Activated CD8-positive, alpha-beta memory T cell treated with anti-CD3 and anti-CD28 coated beads for 36 hours (primary cell): ENCODE measurements at regions not wholly inside any gene's neighbourhood (a gene's known extent, or its start where the extent isn't known, plus 50 kb on each side); places are given as distances from the start of the nearest gene placed in this dataset.
"Not testable (repeated sequence)": the region's sequence is repeated elsewhere in the genome, so short reads cannot be mapped to it uniquely, and the experiment has no call there.

Experiments used
- CTCF ChIA-PET: fragments of 350-600 bp; sonication (Branson Sonifier 250); formaldehyde crosslinking; loops from one replicate; lab custom pipeline; 2021; ENCODE audit warnings: antibody characterized with exemption; lab: Charles Lee
- POLR2A ChIA-PET: fragments of 350-600 bp; sonication (Branson Sonifier 250); formaldehyde crosslinking; loops from one replicate; lab custom pipeline; 2021; ENCODE audit warnings: antibody characterized with exemption; lab: Charles Lee

DNA sequence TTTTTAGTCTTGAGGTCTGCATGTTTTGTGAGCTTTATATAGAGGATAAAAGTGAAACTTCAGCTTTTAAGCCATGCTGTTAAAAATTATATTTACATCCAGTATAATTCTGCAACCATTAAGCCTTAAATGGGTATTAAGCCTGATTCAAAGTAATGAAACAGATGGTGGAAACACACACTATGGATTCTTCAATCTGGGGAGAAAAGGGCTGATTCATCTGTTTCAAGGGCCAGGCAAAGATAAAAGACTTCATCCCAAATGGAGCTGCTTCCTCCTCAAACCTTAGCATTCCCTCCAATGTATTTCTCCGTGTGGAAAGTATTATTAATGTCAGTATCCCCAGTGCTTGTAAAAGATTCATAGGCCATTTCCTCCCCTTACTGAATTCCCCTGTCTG, 367.4 kb upstream of the ZFHX3 start:
- POLR2A ChIA-PET = interaction anchor here (0.7 kb wide), 1 partner anchor 254 kb away, joined by 4 read pairs; no protein-coding TSS in a partner anchor
- CTCF ChIA-PET = no interaction called here

DNA sequence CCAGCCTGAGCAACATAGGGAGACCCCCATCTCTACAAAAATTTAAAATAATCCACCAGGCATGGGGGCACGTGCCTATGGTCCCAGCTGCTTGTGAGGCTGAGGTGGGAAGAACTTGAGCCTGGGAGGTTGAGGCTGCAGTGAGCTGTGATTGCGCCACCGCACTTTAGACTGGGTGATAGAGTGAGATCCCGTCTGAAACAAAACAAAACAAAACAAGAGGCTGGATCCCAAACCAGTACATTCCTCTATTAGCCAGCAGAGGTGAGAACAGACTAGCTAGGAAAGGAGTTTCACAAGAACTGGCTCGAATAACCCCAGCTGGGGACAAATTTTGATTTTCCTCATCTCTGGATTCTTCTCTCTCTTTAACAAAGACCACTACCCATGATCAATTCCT, 366.7 kb upstream of the ZFHX3 start:
- ChIA-PET CTCF (no interaction called here), POLR2A (no interaction called here)

DNA sequence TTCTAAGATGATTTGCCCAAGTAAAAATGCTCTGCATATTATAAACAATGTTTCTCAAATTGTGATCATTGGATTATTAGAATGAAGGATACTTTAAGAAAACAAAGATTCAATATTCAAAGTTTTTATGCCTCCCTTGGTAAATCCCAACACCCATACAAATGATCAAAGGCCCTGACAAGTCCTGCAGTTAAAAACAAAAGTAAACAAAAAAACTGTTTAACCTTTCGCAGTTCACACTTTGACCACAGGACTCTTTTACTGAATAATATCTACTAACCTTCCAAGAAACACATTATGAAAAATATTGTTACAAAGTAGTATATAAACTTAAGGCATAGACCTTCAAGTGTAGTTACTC, 365.9 kb upstream of the ZFHX3 start:
- CTCF ChIA-PET = no interaction called here
- POLR2A ChIA-PET = no interaction called here

DNA sequence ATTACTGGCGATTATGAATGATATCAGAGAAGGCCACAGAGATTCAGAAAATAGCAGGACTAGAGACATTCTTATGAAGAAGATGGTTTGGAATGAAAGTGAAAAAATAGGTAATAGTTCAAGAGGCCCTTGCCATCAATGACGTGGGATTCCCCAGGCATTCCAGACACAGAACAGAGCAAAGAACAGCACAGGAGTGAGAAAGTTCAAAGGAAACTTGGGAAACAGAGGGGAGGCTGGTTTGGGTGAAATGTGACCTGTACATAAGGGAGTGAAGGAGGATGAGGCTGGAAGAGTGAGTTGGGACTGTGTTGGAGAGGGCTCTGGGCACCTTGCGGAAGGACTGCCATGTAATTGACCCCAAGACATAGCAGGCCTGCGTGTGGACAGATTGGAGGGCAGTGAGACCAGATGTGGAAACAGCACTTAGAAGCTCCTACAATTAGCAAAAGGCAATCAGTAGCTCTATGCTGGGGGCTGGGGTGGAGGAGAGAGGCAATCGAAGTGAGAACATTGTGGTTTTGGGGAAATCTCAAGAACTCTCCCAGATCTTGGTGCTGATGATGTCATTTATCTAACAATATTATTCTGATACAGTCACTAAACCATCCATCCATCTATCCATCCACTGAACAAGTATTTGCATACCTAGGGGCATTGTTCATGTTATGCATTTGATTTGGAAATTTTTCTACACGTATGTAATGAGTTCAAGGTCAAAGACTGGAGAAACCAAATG, 365.3 kb upstream of the ZFHX3 start:
- CTCF ChIA-PET = no interaction called here
- POLR2A ChIA-PET = no interaction called here

DNA sequence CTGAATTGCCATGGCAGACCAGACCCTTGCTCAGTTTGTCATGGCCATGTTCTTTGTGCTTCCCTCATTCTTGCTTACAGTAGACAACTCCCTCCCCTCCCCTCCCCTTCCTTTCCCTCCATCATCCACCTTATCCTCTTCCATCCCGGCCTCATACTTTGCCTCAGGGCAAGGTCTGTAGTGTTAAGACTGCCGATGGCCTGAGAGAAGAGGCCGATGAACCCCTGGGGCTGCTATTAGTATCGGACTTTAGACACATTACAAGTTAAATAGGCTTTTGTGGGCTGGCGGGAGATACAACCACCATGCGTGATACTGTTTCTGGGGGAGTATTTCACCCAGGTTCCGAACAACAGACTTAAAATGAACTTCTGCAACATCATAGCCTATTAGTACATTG, 364.5 kb upstream of the ZFHX3 start:
- ChIA-PET POLR2A (no interaction called here), CTCF (no interaction called here)

DNA sequence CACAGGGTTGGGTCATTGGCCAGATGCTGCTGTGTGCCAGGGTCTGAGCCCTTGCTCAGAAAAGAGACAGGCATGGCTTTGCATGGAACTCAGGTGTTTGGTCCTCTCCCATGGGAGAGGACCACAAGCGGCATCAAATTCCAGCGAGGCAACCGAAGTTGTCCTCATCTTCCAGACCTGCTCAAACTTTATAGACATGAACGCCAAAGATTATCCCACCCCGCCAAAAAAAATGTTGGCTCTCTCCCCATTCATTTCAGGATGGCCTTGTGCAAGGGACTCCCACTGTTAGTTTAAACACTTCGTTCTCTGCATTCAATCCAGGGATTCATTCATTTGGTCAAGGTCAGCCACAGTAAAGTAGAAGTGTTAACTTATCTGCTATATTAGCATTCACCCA, 360.8 kb upstream of the ZFHX3 start:
- ChIA-PET CTCF (no interaction called here), POLR2A (no interaction called here)

DNA sequence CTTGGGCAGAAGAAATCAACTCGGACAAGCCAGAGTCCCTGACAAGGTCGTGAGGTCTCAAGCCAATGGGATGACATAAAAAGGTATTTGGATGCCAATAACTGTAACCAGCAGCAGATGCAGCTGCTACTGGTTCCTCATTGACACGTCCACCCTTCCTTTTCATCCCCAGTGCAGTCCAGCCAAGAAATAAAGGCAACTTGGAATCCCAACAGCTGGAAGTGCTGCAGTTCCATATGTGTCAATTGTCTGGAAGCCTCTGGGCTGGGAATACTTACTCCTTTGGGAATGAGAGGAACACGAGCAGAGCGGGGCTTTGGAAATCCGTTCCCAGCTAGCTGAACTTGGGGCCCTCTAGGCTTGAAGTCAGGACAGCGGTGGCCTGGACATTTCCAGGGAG, 360.4 kb upstream of the ZFHX3 start:
- ChIA-PET CTCF (no interaction called here), POLR2A (no interaction called here)

DNA sequence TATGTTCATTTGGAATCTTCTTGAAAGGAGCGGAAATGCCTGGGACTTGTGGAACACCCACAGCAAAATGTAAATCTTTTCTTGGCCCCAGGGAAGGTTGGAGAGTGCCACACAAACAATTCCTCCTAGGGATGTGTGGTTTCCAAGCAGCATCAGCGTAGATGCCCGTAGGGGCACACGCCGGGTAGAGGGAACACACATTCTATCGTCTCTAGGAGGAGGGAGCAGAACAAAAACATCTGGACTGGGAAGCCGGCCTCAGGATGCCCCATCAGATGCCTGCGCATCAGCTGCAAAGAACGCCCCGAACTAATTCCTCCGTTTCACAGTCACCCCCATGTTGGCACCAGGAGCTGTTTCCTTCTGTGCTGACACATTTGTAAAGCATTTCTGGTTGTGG, 357.9 kb upstream of the ZFHX3 start:
- CTCF ChIA-PET = no interaction called here

DNA sequence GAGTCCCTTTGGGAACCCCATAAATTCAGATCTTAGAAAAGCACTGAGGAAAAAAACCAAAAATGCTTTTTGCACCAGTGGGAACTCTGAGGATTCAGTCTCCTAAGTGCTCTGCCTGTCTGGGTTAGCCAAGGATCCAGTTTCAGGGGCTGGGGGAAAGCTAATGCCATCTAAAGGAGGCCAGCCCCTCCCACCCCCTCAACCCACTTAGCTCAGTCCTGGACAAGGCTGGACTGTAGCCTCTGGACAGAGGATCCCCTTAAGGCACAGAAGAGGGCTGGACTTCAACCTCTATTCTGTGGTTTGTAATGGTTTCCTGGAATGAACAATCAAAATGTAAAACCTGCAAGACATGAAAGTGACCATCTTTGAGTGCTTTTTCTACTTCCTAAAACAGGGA, 356.1 kb upstream of the ZFHX3 start:
- ChIA-PET POLR2A (no interaction called here), CTCF (no interaction called here)

More for the DNA sequence above, 357.9 kb upstream of the ZFHX3 start:
- POLR2A ChIA-PET = no interaction called here

DNA sequence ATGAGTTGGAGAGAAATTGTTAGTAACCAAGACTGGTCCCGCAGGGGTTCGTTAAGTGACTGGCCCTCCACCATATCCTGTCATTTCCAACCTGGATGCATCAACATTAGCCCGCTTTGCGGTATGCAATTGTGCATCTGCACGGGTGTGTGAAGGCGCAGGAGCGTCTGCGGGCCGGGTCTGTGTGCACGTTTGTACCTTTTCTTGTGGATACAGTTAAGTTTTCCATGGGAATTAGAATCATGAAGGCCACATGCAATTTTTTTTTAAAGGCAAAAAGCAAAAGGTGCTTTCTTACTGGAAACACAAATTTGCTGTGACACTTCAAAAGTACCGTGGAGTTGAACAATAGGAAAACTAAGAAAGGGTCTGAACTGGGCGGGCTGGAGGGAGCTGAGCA, 355.4 kb upstream of the ZFHX3 start:
- POLR2A ChIA-PET = no interaction called here
- CTCF ChIA-PET = no interaction called here

DNA sequence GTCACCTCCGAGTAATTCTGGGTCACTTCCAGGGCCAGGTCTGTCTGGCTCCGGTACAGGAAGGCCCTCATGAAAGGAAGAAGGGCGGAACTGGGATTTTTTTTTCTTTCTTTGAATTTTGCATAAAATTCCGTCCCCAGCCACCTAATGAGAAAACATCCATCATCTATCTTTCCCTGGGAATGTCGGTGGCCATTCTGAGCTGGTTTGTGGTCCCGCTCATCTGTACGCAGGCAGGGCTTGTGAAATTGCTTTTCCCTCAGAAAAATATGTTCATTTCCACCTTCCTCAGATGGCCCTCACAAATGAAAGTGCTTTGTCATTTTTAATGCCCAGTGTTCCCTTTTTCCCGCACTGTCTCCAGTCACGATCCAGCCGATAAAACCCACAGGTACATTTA, 353.0 kb upstream of the ZFHX3 start:
- CTCF ChIA-PET = no interaction called here
- POLR2A ChIA-PET = no interaction called here

DNA sequence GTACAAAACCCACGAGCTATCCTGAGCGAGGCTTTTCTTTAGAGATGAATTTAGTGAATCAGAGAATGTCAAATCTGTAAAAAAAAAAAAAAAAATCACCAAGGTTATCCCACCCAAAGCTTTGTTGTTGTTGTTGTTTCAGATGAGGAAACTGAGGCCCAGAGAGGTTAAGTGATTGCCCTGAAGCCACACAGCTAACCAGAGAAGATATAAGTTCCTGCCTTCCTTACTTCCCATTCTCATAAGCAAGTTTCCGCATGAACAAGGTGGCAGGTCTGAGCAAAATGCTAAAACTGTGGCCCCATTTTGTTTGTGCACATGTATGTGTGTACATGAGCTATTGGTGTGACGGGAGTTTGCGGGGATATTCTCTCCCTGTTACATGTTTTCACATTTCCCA, 352.1 kb upstream of the ZFHX3 start:
- CTCF ChIA-PET = interaction anchor here (0.7 kb wide), 1 partner anchor 604 kb away, joined by 3 read pairs; no protein-coding TSS in a partner anchor
- POLR2A ChIA-PET = no interaction called here

DNA sequence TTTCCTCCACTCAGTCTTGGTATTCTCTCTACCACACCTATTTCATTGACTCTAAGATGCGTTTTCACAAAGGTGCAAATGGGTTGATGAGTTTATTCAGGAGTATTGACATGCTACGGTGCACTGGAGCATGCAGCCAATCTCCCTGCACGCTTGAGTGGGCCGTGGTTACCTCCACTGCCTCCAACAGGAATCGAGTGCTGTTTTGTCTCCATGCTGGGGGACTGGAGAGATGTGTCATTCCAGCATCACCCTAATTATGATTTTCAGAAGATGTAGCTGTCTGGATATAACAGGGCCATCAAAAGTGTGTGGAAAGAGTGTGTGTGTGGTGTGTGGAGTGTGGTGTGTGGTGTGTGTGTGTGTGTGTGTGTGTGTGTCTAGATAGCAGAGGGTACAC, 351.6 kb upstream of the ZFHX3 start:
- POLR2A ChIA-PET = no interaction called here
- CTCF ChIA-PET = interaction anchor here (0.7 kb wide), 1 partner anchor 604 kb away, joined by 3 read pairs; no protein-coding TSS in a partner anchor

DNA sequence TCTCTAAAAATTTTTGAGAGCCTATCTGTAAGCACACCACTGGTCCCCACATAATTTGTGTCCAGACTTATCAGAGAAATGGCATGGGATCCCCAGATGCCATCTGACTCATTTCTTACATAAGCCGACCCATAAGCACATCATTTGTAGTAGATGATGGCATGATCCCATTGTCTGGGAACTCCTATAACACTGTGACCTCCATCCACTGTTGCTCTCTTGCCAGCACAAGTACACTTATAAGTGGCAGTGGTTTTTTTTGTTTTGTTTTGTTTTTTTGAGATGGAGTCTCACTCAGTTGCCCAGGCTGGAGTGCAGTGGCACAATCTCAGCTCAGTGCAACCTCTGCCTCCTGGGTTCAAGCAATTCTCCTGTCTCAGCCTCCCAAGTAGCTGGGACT, 350.7 kb upstream of the ZFHX3 start:
- CTCF ChIA-PET, POLR2A ChIA-PET: not testable (repeated sequence)

DNA sequence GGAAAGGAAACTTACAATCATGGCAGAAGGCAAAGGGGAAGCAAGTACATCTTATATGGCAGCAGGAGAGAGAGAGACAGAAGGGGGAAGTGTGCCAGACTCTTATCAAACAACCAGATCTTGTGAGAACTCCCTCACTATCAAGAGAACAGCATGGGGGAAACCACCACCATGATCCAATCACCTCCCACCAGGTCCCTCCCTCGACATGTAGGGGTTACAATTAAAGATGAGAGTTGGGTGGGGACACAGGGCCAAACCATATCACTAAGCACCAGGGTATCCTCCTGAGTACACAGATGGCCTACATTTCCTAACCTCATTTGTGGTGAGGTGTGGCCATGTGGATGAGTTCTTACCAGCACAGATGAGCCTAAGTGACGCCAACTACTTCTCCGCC, 348.6 kb upstream of the ZFHX3 start:
- ChIA-PET CTCF (no interaction called here), POLR2A (no interaction called here)

DNA sequence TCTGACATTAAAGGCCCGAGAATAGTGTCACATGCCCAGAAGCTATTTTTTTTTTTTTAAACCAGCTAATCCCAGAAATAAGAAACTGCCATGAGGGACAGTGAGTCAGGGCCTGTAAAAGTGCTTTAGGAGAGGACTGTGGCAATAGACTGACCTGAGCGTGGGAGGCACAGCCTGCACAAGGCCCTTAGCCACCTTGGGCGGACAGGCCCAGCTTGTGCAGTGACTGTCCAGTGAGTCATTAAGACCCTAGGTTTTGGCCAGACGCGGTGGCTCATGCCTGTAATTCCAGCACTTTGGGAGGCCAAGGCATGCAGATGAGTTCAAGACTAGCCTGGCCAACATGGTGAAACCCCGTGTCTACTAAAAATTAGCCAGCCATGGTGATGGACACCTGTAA, 343.0 kb upstream of the ZFHX3 start:
- CTCF ChIA-PET = no interaction called here
- POLR2A ChIA-PET = no interaction called here

DNA sequence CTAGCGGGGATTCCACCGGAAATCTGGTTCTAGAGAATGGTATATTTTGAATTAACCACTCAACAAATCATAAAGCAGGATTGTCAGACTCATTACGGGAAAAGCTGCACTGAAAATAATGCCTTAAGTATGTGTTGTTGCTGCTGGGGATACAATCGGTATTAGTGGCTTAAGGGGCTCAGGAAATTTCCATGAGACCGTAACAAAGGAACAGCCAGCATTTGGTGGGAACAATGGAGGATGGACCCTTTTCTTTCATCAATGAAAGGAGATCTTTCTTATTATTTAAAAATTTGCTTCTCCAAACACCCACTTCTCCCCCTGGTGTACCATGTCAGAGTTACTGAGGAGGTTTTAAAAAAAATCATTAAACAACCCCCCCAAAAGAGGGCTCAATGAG, 342.6 kb upstream of the ZFHX3 start:
- ChIA-PET CTCF (no interaction called here), POLR2A (no interaction called here)

DNA sequence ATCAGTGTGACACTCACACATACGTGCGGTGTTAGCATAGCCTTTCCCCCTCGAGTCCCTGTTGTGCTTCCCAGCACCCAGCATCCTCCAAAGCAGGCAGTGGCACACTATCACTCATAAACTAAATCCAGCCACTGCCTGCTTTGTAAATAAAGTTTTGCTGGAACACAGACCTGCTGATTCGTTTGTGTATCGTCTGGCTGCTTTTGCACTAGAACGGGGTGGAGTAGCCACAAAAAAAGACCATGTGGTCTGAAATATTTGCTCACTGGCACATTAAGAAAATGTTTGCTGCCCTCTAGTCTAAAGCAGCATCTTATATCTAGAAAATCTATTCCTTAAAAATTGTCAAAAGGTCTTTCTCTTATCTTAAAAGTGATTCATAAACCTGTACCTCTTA, 341.2 kb upstream of the ZFHX3 start:
- CTCF ChIA-PET = no interaction called here
- POLR2A ChIA-PET = no interaction called here

DNA sequence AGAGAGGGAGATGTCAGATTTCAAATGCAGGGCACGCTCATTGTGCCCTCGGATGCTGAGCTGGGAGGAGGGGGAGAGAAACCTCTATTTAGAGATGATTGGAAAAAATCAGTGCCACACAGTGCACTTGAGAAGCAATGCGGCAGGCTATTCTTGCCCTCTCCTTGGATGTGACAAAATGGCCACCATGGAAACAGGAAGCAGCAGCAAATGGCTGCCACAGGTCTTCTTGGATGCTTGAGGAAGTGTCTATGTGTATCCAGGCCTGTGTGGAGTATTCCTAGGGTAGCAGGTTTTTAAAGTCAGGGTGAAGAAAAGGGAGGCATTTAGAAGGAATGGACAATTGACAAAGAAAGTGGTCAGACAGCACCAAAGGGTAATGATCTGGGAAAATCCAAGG, 340.1 kb upstream of the ZFHX3 start:
- ChIA-PET POLR2A (no interaction called here), CTCF (no interaction called here)

DNA sequence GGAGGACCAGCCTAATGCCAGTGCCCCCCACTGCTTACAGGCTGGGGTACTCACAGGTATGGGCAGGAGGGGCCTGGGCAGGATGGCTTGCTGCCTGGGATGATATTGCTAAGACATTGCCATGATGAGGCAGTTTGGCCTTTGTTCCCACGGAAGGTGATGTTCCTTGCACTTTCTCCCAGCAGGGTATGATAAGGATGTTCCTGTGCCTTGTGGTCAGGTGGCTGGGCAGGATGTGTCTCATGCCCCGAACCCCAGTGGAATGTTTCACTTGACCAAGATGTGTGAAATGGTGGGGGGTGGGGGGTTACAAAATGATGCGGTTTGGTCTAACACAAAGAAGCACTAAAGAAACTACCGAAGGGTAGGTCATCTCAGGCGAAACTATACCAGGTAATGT, 337.8 kb upstream of the ZFHX3 start:
- ChIA-PET POLR2A (no interaction called here), CTCF (no interaction called here)

DNA sequence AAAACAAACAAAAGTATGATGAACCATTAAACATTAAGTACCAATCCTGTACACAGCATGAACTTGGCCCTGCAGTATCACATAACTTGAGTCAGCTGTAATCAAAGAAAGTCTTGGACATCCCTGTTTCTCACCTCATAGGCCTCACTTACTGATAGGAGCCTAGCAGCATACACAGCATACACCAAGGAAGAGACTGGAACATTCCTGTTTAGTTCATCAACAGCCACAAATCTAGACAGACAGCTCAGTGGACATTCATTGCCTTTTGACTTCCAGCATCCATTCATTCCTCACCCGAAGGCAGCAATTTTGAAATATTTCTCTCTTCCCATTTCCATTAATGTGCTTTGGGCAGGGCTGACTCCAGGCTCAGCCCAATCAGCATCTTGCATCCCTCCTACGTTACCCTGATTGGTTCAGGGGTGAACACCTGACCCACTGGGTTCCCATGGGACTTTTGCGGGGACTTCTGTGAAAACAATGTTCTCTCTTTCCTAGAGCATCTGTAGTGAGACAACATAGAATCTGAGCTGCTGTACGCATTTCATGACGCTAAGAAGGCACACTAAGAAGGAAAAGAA, 336.7 kb upstream of the ZFHX3 start:
- ChIA-PET POLR2A (no interaction called here), CTCF (no interaction called here)

DNA sequence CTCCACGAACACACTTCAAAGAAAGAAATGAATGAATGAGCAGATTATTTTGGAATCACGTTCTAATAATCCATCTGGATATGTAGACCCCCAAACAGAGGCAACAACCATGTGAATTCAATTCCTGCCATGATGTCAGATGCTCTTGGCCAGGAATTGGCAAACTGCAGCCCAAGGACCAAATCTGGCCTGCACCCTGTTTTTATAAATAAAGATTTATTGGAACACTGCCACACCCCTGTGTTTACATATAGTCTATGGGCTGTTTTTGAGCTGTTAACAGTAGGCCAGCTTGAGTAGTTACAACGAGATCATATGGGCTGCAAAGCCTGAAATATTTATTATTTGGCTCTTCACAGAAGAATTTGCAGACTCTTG, 336.0 kb upstream of the ZFHX3 start:
- ChIA-PET POLR2A (no interaction called here), CTCF (no interaction called here)
